Activated CD8-positive, alpha-beta T cell treated with anti-CD3 and anti-CD28 coated beads for 36 hours (primary cell): ENCODE measurements at regions not wholly inside any gene's neighbourhood (a gene's known extent, or its start where the extent isn't known, plus 50 kb on each side); places are given as distances from the start of the nearest gene placed in this dataset.
"Not testable (repeated sequence)": the region's sequence is repeated elsewhere in the genome, so short reads cannot be mapped to it uniquely, and the experiment has no call there.

Experiments used
- ATAC-seq: fragments of 200-7000 bp; cut with Tn5 transposase; one replicate; pipeline ENCODE4 v1.10.0; 2021; ENCODE audit warnings: mild to moderate bottlenecking, moderate library complexity
- CTCF ChIA-PET: fragments of 350-600 bp; sonication (Branson Sonifier 250); formaldehyde crosslinking; loops from one replicate; lab custom pipeline; 2021; ENCODE audit warnings: antibody characterized with exemption; lab: Charles Lee
- POLR2A ChIA-PET: fragments of 350-600 bp; sonication (Branson Sonifier 250); formaldehyde crosslinking; loops from one replicate; lab custom pipeline; 2021; ENCODE audit warnings: antibody characterized with exemption; lab: Charles Lee
- DNase-seq: peaks from one replicate; pipeline ENCODE4 v3.0.0-alpha.2; 2020
- H3K27ac Mint-ChIP-seq: one replicate; pipeline ENCODE4 v1.8.0; 2021; ENCODE audit warnings: mild to moderate bottlenecking, mixed read lengths
- H3K27me3 Mint-ChIP-seq: one replicate; pipeline ENCODE4 v1.8.0; 2021; ENCODE audit warnings: mixed read lengths
- H3K36me3 Mint-ChIP-seq: one replicate; pipeline ENCODE4 v1.8.0; 2021; ENCODE audit warnings: low read depth, mixed read lengths
- H3K4me1 Mint-ChIP-seq: one replicate; pipeline ENCODE4 v1.8.0; 2021; ENCODE audit warnings: low read depth, mixed read lengths
- H3K4me3 Mint-ChIP-seq: one replicate; pipeline ENCODE4 v1.8.0; 2021; ENCODE audit warnings: mild to moderate bottlenecking, moderate library complexity, mixed read lengths
- H3K9me3 Mint-ChIP-seq: one replicate; pipeline ENCODE4 v1.8.0; 2021; ENCODE audit warnings: mixed read lengths
- intact Hi-C: fragments of 100-400 bp; cut with micrococcal nuclease; formaldehyde crosslinking; loops from one replicate; pipeline ENCODE4 v1.10.0; 2022
- TF ChIP-seq, protein P1 (sequence below): fragments of 200-600 bp; IDR thresholded peaks from one replicate; pipeline ENCODE4 v1.8.0; 2022; ENCODE audit warnings: antibody characterized with exemption, mild to moderate bottlenecking

DNA sequence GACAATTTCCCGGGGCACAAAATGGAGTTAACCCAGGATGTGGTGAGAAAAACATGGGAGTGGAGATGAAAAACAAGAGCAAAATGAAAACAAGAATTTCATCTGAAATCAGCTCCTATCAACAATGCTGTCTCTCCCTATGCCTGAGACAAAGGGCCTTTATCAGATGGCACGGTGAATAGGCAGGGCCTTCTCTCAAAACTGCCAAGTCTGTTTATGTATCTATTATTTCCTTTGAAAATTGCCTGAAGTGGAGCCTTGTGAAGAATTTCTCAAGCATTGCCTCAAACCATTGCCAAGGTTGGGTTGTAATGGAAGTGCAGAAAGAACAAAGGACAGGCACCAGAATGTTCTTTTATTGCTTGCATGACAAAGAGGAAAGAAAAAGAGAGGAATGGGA lies 74.7 kb downstream of the BTBD3 start:
- no peak for ATAC-seq
- ChIA-PET CTCF (no interaction called here), POLR2A (no interaction called here)
- DNase-seq, result no peak
- H3K9me3 Mint-ChIP-seq, result no peaks in the 10 kb centered on the region
- no peaks in the 10 kb centered on the region for H3K4me1 Mint-ChIP-seq
- H3K27ac Mint-ChIP-seq, result no peak overlapping the region
- TF ChIP-seq, protein P1, sequence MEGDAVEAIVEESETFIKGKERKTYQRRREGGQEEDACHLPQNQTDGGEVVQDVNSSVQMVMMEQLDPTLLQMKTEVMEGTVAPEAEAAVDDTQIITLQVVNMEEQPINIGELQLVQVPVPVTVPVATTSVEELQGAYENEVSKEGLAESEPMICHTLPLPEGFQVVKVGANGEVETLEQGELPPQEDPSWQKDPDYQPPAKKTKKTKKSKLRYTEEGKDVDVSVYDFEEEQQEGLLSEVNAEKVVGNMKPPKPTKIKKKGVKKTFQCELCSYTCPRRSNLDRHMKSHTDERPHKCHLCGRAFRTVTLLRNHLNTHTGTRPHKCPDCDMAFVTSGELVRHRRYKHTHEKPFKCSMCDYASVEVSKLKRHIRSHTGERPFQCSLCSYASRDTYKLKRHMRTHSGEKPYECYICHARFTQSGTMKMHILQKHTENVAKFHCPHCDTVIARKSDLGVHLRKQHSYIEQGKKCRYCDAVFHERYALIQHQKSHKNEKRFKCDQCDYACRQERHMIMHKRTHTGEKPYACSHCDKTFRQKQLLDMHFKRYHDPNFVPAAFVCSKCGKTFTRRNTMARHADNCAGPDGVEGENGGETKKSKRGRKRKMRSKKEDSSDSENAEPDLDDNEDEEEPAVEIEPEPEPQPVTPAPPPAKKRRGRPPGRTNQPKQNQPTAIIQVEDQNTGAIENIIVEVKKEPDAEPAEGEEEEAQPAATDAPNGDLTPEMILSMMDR, result no peak
- no peak overlapping the region for H3K4me3 Mint-ChIP-seq
- intact Hi-C loops, result no loop called here
- H3K27me3 Mint-ChIP-seq, result peaks cover 1% of the 10 kb centered on the region
- H3K36me3 Mint-ChIP-seq, result no peaks in the 10 kb centered on the region

DNA sequence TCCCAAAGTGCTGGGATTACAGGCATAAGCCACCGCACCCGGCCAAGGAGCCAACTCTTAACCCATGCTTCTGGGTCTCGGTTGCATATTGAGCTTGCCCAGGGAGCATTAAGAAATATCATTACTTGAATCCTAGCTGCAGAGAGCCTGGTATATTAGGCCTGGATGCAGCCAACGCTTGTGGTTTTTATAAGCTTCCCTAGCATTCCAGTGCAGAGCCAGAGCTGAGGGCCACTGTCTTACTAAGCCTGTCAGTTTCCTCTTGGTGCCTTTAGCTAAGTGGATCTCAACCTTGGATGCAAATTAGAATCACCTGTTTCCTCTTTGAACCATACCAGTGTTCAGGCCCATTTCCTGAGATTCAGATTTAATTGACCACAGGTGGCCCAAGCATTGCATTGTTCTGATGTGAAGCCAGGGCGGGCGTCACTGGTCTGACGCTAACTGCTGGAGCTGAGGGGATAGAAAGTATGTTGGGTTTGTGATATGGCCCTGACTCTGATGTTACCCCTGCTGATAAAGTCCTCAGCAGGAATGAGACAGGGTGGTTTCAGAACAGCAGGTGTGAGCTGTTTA lies 76.3 kb downstream of the BTBD3 start:
- ATAC-seq (no peak), DNase-seq (no peak)
- ChIA-PET POLR2A (no interaction called here), CTCF (no interaction called here)
- Mint-ChIP-seq H3K27me3 (peaks cover under 1% of the 10 kb centered on the region), H3K4me3 (no peak overlapping the region), H3K9me3 (peaks cover under 1% of the 10 kb centered on the region), H3K27ac (no peak overlapping the region), H3K36me3 (no peaks in the 10 kb centered on the region), H3K4me1 (no peaks in the 10 kb centered on the region)
- TF ChIP-seq, protein P1, result no peak
- intact Hi-C loops, result no loop called here

DNA sequence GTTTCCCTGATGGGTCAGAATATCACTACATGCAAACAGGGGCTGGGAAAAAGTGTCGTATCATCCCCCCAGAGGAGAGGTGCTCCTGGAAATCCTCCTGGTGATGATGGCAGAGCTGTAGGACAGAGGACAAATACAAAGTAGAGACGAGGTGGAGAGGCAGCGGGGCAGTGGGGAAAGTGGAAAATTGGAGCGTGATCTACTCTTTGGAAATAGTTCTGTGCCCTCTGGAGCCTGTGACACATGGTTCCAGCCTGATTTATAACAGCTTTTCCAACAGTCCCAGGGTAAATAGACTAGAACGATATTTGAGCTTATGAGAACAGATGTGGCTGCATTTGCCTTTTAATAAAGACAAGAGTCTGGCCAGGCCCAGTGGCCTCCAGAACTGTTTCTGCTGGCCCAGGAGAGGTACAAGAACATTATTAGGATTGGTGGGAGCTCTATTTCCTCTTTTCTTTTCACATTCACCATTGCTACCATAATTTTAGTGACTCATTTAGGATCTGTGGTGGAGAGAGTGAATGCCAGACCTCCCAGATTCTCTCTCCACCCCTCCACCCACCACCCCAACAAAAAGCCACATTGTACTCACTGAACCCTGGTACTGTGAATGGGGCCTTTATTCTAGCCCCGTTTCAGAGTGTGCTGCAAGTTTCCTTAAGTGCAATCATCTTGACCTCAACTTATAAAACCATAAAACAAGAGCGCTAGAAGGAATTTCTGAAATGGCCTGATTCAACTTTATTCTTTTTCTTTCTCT lies 78.3 kb downstream of the BTBD3 start:
- intact Hi-C loops, result no loop called here
- Mint-ChIP-seq H3K9me3 (peaks cover 2% of the 10 kb centered on the region), H3K4me1 (no peaks in the 10 kb centered on the region), H3K27ac (no peak overlapping the region), H3K36me3 (no peaks in the 10 kb centered on the region), H3K4me3 (no peak overlapping the region), H3K27me3 (peaks cover 2% of the 10 kb centered on the region)
- ChIA-PET POLR2A (no interaction called here), CTCF (interaction anchor here (0.8 to 1.2 kb wide), 2 partner anchors 16 kb away, joined by 3 to 4 read pairs; no protein-coding TSS in a partner anchor)
- TF ChIP-seq, protein P1, result no peak
- no peak for DNase-seq
- ATAC-seq, result no peak

DNA sequence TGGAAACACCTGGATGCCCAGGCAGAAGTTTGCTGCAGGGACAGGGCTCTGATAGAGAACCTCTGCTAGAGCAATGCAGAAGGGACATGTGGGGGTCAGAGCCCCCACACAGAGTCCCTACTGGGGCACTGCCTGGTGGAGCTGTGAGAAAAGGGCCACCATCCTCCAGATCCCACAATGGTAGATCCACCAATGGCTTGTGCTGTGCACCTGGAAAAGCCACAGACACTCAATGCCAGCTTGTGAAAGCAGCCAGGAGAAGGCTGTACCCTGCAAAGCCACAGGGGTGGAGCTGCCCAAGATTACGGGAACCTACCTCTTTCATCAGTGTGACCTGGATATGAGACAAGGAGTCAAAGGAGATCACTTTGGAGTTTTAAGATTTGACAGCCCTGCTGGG lies 87.1 kb downstream of the BTBD3 start:
- H3K4me3 Mint-ChIP-seq, H3K27ac Mint-ChIP-seq, H3K4me1 Mint-ChIP-seq, H3K36me3 Mint-ChIP-seq, intact Hi-C loops, POLR2A ChIA-PET, H3K9me3 Mint-ChIP-seq, ATAC-seq, H3K27me3 Mint-ChIP-seq, DNase-seq: not testable (repeated sequence)
- CTCF ChIA-PET, result interaction anchor here (1.3 kb wide), 1 partner anchor 9 kb away, joined by 3 read pairs; no protein-coding TSS in a partner anchor

DNA sequence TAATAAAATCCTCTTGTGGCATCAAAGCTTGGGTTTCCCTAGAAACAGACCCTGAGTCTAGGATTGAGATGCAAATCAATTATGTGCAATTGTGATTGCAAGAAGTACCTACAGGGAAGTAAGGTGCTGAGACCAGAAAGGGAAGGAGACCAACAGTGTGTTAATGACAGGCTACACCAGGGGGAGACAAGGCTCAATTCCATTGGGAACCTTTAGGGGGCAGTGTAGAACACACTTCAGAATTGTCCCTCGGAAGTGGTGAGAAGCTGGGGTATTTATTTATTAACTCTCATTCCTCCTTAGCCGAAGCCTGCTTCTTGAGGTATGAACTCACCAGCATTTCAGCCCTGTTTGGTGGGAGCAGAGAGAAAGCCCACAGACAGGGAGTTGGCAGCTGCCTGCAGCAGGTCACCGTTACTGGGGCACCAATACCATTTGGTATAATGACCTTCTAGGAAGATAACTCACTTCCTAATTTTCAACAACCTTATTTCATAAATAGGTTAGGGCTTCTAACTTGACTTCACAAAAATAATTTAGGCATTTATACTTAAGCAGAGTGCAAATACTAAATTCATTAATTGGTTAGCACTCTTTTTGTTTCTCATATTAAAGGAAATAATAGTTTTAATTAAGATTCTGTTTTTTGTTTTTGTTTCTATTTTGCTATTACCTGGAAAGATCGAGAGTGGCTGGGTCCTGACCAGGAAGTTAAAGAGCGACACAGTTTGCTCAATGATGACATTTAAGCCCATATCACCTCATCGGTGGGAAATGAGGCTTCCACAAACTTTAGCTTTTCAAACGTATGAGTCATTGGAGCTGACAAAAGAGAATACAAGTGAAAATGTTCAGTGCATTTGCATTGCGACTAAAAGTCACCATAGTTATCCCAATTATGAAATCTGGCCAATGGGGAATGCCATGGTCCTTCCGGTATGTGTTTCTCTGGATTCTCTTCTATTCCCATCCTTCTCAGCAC lies 94.8 kb downstream of the BTBD3 start:
- Mint-ChIP-seq H3K36me3 (no peaks in the 10 kb centered on the region), H3K4me3 (no peak overlapping the region), H3K27me3 (no peaks in the 10 kb centered on the region), H3K9me3 (no peaks in the 10 kb centered on the region), H3K4me1 (no peaks in the 10 kb centered on the region), H3K27ac (no peak overlapping the region)
- DNase-seq (peak; percentile 41), ATAC-seq (peak; percentile 70)
- TF ChIP-seq, protein P1, result peak; percentile 94
- intact Hi-C loops, result no loop called here
- POLR2A ChIA-PET, result no interaction called here
- CTCF ChIA-PET, result interaction anchor here (1.1 to 1.8 kb wide), 8 partner anchors 9 to 457 kb away, joined by 3 to 7 read pairs (median 4); no protein-coding TSS in a partner anchor
